Heart right ventricle (tissue), 16 donors: ENCODE measurements at regions not wholly inside any gene's neighbourhood (a gene's known extent, or its start where the extent isn't known, plus 50 kb on each side); places are given as distances from the start of the nearest gene placed in this dataset.
"Not testable (repeated sequence)": the region's sequence is repeated elsewhere in the genome, so short reads cannot be mapped to it uniquely, and the experiment has no call there.

Source experiments
- ATAC-seq, 8 donors: fragments of 200-7000 bp; cut with Tn5 transposase; one replicate each; pipeline ENCODE4 v1.9.1; 2020; ENCODE audit warnings: mild to moderate bottlenecking in 8 of 8, moderate library complexity in 8 of 8, moderate number of reproducible peaks in 1 of 8
- DNase-seq, 2 donors: peaks; one replicate each; pipeline ENCODE4 v3.0.0-alpha.2; 2020
- H3K27ac ChIP-seq, 10 donors: fragments of 200-600 bp; sonication (generic) in 2 of 10; one replicate each; pipeline versions ENCODE4 v1.5.0 to v1.8.0; 2020 to 2022; ENCODE audit warnings: mild to moderate bottlenecking in 3 of 10
- H3K27me3 ChIP-seq, 7 donors: fragments of 200-600 bp; one replicate each; pipeline ENCODE4 v1.8.0; 2021 to 2022; ENCODE audit warnings: mild to moderate bottlenecking in 2 of 7
- H3K36me3 ChIP-seq, 9 donors: fragments of 200-600 bp; sonication (generic) in 1 of 9; one replicate each; pipeline versions ENCODE4 v1.5.0 to v1.8.0; 2020 to 2022; ENCODE audit warnings: mild to moderate bottlenecking in 2 of 9
- H3K4me1 ChIP-seq, 9 donors: fragments of 200-600 bp; sonication (generic) in 1 of 9; one replicate each; pipeline versions ENCODE4 v1.5.0 to v1.8.0; 2020 to 2022; ENCODE audit warnings: mild to moderate bottlenecking in 4 of 9
- H3K4me3 ChIP-seq, 10 donors: fragments of 200-600 bp; sonication (generic) in 2 of 10; one replicate each; pipeline versions ENCODE4 v1.5.0 to v1.8.0; 2020 to 2022; ENCODE audit warnings: mild to moderate bottlenecking in 7 of 10, moderate library complexity in 2 of 10
- H3K9me3 ChIP-seq, 11 donors: fragments of 200-600 bp in 10 of 11; sonication (generic) in 2 of 11; one replicate each; pipeline versions ENCODE4 v1.5.0 to v1.8.0; 2013 to 2022; ENCODE audit warnings: mild to moderate bottlenecking in 2 of 11, control low read depth in 1 of 11, moderate library complexity in 1 of 11
- WGBS, 2 donors: extraction: QIAGEN DNeasy Blood & Tissue Kit; methylation state at CpG; one replicate each; pipeline ENCODE4 v1.1.7; 2013; ENCODE audit warnings: inconsistent platforms in 1 of 2; 5-methylcytosine and 5-hydroxymethylcytosine counted together
- intact Hi-C, 10 donors: fragments of 100-400 bp; cut with DNase I; formaldehyde crosslinking; loops; one replicate each; pipeline versions ENCODE4 v1.11.1 to v1.14.2; 2022
- TF ChIP-seq, protein P1 (sequence below), 9 donors: fragments of 200-600 bp; sonication (generic) in 2 of 9; IDR thresholded peaks; one replicate each; pipeline versions ENCODE4 v1.5.0 to v1.8.0; 2021 to 2022; ENCODE audit warnings: antibody characterized with exemption in 9 of 9, mild to moderate bottlenecking in 5 of 9, moderate library complexity in 1 of 9
- donor health status: Arrhythmogenic right ventricular cardiomyopathy.
- donor health status: ischemic (EF 13 %, LVEDD 7.1; RV severe dilation, severe dysfunction).
- donor health status: healthy with polysubstance abuse.
- donor health status: DM: no; HTN: yes; CAD: no.
- donor health status: DM: no; HTN: no; CAD: no.
- donor health status: ischemic (EF 25% LVEDD 6.9; RV normal size, moderate dysfunction).
- donor health status: ischemic (EF 25% LVEDD 5.7; RV mildly dilated, moderate dysfunction).
- donor health status: healthy.
- donor health status: DM: yes; HTN: yes; CAD: no.
- donor health status: Ischemic cardiomyopathy.
- donor health status: ischemic (EF 35%, LVEDD 5.7; RV mildly dilated, moderate dysfunction).
- donor health status: nonischemic (EF 11% LVEDD 7.7; RV severe dilation, severe dysfunction).
- donor health status: DM: yes; HTN: yes; CAD: no.
- donor health status: PGD.
- donor health status: ischemic (EF 29% LVEDD 5.4; RV normal size, mild dysfunction).
- donor health status: nonischemic (EF 23%, LVEDD 6.1; RV moderate dilation, normal function).

DNA sequence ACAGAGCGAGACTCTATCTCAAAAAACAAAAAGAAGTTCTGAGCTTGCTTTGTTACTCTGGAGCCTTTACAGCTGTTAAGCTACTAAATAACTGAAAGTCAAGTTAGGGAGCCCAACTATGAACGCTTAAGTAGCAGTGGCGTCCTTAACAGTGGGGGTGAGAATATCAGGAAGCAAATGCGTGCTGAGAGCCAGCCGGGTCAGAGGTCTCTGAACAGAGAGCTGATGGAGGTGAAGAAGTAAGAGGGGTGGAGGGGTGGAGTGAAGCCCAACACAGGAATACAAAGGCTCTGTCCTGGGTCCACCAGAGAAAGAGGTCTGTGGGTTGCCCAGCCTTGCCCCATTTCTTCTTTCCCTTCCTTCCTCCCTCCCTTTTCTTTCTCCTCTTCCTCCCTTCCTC, 104.1 kb upstream of the GATA6 start:
- intact Hi-C loops = no loop called here
- 56 to 83% methylated on average over 5 of the region's 5 CpGs for WGBS, 2 donors
- H3K4me3 ChIP-seq = no peak overlapping the region

DNA sequence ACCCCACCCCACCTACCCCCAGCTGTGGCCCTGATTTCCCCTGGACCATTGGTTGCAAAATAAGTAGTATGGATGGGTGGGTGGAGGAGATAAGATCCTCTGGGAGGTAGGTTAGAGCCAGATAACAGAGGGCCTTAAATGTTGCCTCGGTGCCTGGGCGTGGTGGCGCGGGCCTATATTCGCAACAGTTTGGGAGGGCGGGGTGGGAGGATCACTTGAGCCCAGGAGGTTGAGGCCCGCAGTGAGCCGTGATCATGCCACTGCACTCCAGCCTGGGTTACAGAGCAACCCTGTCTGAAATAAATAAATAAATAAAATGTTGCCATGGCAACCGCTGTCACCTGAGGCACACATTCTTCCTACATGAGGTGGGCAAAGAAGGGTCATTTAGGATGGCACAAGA, 103.3 kb upstream of the GATA6 start:
- Histone ChIP-seq H3K4me1 (no peaks in the 10 kb centered on the region), H3K4me3 (no peak overlapping the region), H3K9me3 (no peaks in the 10 kb centered on the region), H3K27ac (no peak overlapping the region), H3K27me3 (peaks cover 0 to 3% (median 0%) of the 10 kb centered on the region in 7 donors), H3K36me3 (no peaks in the 10 kb centered on the region)
- intact Hi-C loops = no loop called here
- ATAC-seq (no peak), DNase-seq (no peak)
- 82 to 87% methylated on average over 9 of the region's 9 CpGs for WGBS, 2 donors
- TF ChIP-seq, protein P1, sequence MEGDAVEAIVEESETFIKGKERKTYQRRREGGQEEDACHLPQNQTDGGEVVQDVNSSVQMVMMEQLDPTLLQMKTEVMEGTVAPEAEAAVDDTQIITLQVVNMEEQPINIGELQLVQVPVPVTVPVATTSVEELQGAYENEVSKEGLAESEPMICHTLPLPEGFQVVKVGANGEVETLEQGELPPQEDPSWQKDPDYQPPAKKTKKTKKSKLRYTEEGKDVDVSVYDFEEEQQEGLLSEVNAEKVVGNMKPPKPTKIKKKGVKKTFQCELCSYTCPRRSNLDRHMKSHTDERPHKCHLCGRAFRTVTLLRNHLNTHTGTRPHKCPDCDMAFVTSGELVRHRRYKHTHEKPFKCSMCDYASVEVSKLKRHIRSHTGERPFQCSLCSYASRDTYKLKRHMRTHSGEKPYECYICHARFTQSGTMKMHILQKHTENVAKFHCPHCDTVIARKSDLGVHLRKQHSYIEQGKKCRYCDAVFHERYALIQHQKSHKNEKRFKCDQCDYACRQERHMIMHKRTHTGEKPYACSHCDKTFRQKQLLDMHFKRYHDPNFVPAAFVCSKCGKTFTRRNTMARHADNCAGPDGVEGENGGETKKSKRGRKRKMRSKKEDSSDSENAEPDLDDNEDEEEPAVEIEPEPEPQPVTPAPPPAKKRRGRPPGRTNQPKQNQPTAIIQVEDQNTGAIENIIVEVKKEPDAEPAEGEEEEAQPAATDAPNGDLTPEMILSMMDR (IDR thresholded peaks at IDR 0.05) = no peak

More for the DNA sequence above, 104.1 kb upstream of the GATA6 start:
- H3K4me1 ChIP-seq = no peaks in the 10 kb centered on the region
- ATAC-seq (no peak), DNase-seq (no peak)
- no peaks in the 10 kb centered on the region for H3K9me3 ChIP-seq
- TF ChIP-seq, protein P1 (IDR thresholded peaks at IDR 0.05) = no peak
- no peak overlapping the region for H3K27ac ChIP-seq
- H3K27me3 ChIP-seq = peaks cover 0 to 3% (median 0%) of the 10 kb centered on the region in 7 donors
- H3K36me3 ChIP-seq = no peaks in the 10 kb centered on the region

DNA sequence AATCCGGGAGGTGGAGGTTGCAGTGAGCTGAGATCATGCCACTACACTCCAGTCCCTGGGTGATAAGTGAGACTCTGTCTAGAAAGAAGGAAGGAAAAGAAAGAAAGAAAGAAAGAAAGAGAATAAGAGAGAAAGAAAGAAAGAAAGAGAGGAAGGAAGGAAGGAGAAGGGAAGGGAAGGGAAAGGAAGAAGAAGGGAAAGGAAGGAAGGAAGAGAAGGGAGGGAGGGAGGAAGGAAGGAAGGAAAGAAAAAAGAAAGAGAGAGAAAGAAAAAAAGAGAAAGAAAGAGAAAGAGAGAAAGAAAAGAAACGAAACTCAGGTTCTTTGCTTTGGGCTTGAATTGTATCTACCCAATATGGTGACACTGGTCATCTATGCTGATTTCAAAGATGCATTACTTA, 102.3 kb upstream of the GATA6 start:
- intact Hi-C loops = no loop called here
- ATAC-seq (no peak), DNase-seq (no peak)
- peaks cover 0 to 3% (median 0%) of the 10 kb centered on the region in 7 donors for H3K27me3 ChIP-seq
- H3K4me1 ChIP-seq = no peaks in the 10 kb centered on the region
- H3K4me3 ChIP-seq = no peak overlapping the region
- H3K36me3 ChIP-seq = no peaks in the 10 kb centered on the region
- no peaks in the 10 kb centered on the region for H3K9me3 ChIP-seq
- no peak overlapping the region for H3K27ac ChIP-seq
- TF ChIP-seq, protein P1 (IDR thresholded peaks at IDR 0.05) = no peak
- WGBS, 2 donors = 86% methylated on average over 2 of the region's 2 CpGs

DNA sequence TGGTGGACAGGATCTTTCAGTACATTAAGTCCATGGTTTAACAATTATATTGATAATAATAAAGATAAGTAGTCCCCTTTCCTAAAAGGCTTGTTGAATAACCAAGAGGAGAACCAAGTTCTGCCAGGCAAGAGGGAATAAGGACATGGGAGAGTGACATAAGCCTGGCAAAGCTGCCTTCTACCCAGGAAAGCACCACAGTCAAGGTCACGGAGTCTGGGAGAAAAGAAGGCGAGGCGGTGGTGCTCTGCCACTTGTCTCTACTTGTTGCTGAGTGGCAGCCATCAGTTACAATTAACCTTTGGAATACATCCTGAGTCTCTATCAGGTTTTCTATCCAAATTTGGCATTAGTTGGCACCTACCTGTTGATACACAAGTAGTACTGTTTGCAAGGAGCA, 101.7 kb upstream of the GATA6 start:
- intact Hi-C loops = no loop called here
- ATAC-seq (no peak), DNase-seq (no peak)
- Histone ChIP-seq H3K9me3 (no peaks in the 10 kb centered on the region), H3K4me1 (no peaks in the 10 kb centered on the region), H3K36me3 (no peaks in the 10 kb centered on the region), H3K27me3 (peaks cover 0 to 3% (median 0%) of the 10 kb centered on the region in 7 donors), H3K27ac (no peak overlapping the region), H3K4me3 (no peak overlapping the region)
- WGBS, 2 donors = 72 to 73% methylated on average over 3 of the region's 3 CpGs
- TF ChIP-seq, protein P1 (IDR thresholded peaks at IDR 0.05) = no peak

DNA sequence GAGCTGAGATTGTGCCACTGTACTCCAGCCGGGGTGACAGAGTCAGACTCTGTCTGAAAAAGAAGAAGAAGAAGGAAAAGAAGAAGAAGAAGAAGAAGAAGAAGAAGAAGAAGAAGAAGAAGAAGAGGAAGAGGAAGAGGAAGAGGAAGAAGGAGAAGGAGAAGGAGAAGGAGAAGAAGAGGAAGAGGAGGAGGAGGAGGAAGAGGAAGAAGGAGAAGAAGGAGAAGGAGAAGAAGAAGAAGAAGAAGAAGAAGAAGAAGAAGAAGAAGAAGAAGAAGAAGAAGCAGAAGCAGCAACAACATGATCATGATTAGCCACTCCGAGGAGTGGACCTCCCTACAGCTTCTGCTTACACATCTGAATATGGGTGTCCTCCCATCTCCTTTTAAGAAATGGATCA, 100.6 kb upstream of the GATA6 start:
- H3K4me3 ChIP-seq, DNase-seq, intact Hi-C loops, H3K27me3 ChIP-seq, H3K9me3 ChIP-seq, H3K36me3 ChIP-seq, H3K4me1 ChIP-seq, H3K27ac ChIP-seq, ATAC-seq: not testable (repeated sequence)
- WGBS, 2 donors = 88 to 98% methylated on average over 2 of the region's 2 CpGs
